ENCODE measurements at regions not wholly inside any gene's neighbourhood (a gene's known extent, or its start where the extent isn't known, plus 50 kb on each side); places are given as distances from the start of the nearest gene placed in this dataset.

GRCh38 chr3:194995922-194996321, 275.0 kb downstream of the XXYLT1 start:
- Histone ChIP-seq H3K36me3 (ENCODE audit: control insufficient read depth, insufficient read depth, low read length, severe bottlenecking) (no peaks in the 10 kb centered on the region), H3K27me3 (replicated peaks; ENCODE audit: control insufficient read depth, insufficient read depth, low read length) (peaks cover 37% of the 10 kb centered on the region), H3K4me3 (ENCODE audit: low read length) (no peak overlapping the region), H3K9me3 (ENCODE audit: control insufficient read depth, low read length) (no peaks in the 10 kb centered on the region), H3K4me1 (ENCODE audit: control insufficient read depth, insufficient read depth, low read length) (no peaks in the 10 kb centered on the region), H3K9ac (ENCODE audit: low read length) (no peak overlapping the region)
- no peak for DNase-seq (ENCODE audit: low read depth)

GRCh38 chr3:194996746-194997145, 274.2 kb downstream of the XXYLT1 start:
- Histone ChIP-seq H3K4me3 (ENCODE audit: low read length) (no peak overlapping the region), H3K36me3 (ENCODE audit: control insufficient read depth, insufficient read depth, low read length, severe bottlenecking) (no peaks in the 10 kb centered on the region)

GRCh38 chr3:194998417-194998816, 272.5 kb downstream of the XXYLT1 start:
- Histone ChIP-seq H3K36me3 (ENCODE audit: control insufficient read depth, insufficient read depth, low read length, severe bottlenecking) (no peaks in the 10 kb centered on the region), H3K9ac (ENCODE audit: low read length) (no peak overlapping the region), H3K4me1 (ENCODE audit: control insufficient read depth, insufficient read depth, low read length) (peaks cover 14% of the 10 kb centered on the region), H3K27me3 (replicated peaks; ENCODE audit: control insufficient read depth, insufficient read depth, low read length) (peaks cover 51% of the 10 kb centered on the region), H3K9me3 (ENCODE audit: control insufficient read depth, low read length) (no peaks in the 10 kb centered on the region), H3K4me3 (ENCODE audit: low read length) (no peak overlapping the region)
- no peak for DNase-seq (ENCODE audit: low read depth)

More at GRCh38 chr3:194996746-194997145, 274.2 kb downstream of the XXYLT1 start:
- Histone ChIP-seq H3K4me1 (ENCODE audit: control insufficient read depth, insufficient read depth, low read length) (no peaks in the 10 kb centered on the region), H3K9ac (ENCODE audit: low read length) (no peak overlapping the region), H3K9me3 (ENCODE audit: control insufficient read depth, low read length) (no peaks in the 10 kb centered on the region), H3K27me3 (replicated peaks; ENCODE audit: control insufficient read depth, insufficient read depth, low read length) (peaks cover 44% of the 10 kb centered on the region)
- DNase-seq (ENCODE audit: low read depth) = no peak

- no peak overlapping the region for H3K4me3 ChIP-seq (ENCODE audit: low read length)
- peaks cover 57% of the 10 kb centered on the region for H3K27me3 ChIP-seq (replicated peaks; ENCODE audit: control insufficient read depth, insufficient read depth, low read length)
- H3K9ac ChIP-seq (ENCODE audit: low read length) = no peak overlapping the region
- peaks cover 18% of the 10 kb centered on the region for H3K4me1 ChIP-seq (ENCODE audit: control insufficient read depth, insufficient read depth, low read length)
- no peaks in the 10 kb centered on the region for H3K36me3 ChIP-seq (ENCODE audit: control insufficient read depth, insufficient read depth, low read length, severe bottlenecking)
- DNase-seq (ENCODE audit: low read depth) = no peak
- no peaks in the 10 kb centered on the region for H3K9me3 ChIP-seq (ENCODE audit: control insufficient read depth, low read length)
Observed at GRCh38 chr3:194998948-194999347, 272.0 kb downstream of the XXYLT1 start.

GRCh38 chr3:194999491-194999890, 271.5 kb downstream of the XXYLT1 start:
- no peak for DNase-seq (ENCODE audit: low read depth)
- H3K4me3 ChIP-seq (ENCODE audit: low read length) = no peak overlapping the region
- no peaks in the 10 kb centered on the region for H3K9me3 ChIP-seq (ENCODE audit: control insufficient read depth, low read length)
- no peak overlapping the region for H3K9ac ChIP-seq (ENCODE audit: low read length)
- peaks cover 57% of the 10 kb centered on the region for H3K27me3 ChIP-seq (replicated peaks; ENCODE audit: control insufficient read depth, insufficient read depth, low read length)
- peaks cover 18% of the 10 kb centered on the region for H3K4me1 ChIP-seq (ENCODE audit: control insufficient read depth, insufficient read depth, low read length)
- no peaks in the 10 kb centered on the region for H3K36me3 ChIP-seq (ENCODE audit: control insufficient read depth, insufficient read depth, low read length, severe bottlenecking)

GRCh38 chr3:195001261-195001660, 269.7 kb downstream of the XXYLT1 start:
- Histone ChIP-seq H3K27me3 (replicated peaks; ENCODE audit: control insufficient read depth, insufficient read depth, low read length) (peaks cover 67% of the 10 kb centered on the region), H3K4me3 (ENCODE audit: low read length) (no peak overlapping the region), H3K9ac (ENCODE audit: low read length) (no peak overlapping the region), H3K9me3 (ENCODE audit: control insufficient read depth, low read length) (no peaks in the 10 kb centered on the region), H3K36me3 (ENCODE audit: control insufficient read depth, insufficient read depth, low read length, severe bottlenecking) (no peaks in the 10 kb centered on the region), H3K4me1 (ENCODE audit: control insufficient read depth, insufficient read depth, low read length) (peaks cover 18% of the 10 kb centered on the region)
- DNase-seq (ENCODE audit: low read depth) = no peak

GRCh38 chr3:195001961-195002861, 268.7 kb downstream of the XXYLT1 start:
- Histone ChIP-seq H3K27me3 (replicated peaks; ENCODE audit: control insufficient read depth, insufficient read depth, low read length) (peaks cover 65% of the 10 kb centered on the region), H3K36me3 (ENCODE audit: control insufficient read depth, insufficient read depth, low read length, severe bottlenecking) (no peaks in the 10 kb centered on the region), H3K9ac (ENCODE audit: low read length) (no peak overlapping the region), H3K9me3 (ENCODE audit: control insufficient read depth, low read length) (no peaks in the 10 kb centered on the region), H3K4me3 (ENCODE audit: low read length) (peak overlapping the region; percentile 12), H3K4me1 (ENCODE audit: control insufficient read depth, insufficient read depth, low read length) (peaks cover 18% of the 10 kb centered on the region)
- DNase-seq (ENCODE audit: low read depth) = peak; percentile 54

GRCh38 chr3:195003006-195003892, 267.7 kb downstream of the XXYLT1 start:
- Histone ChIP-seq H3K9me3 (ENCODE audit: control insufficient read depth, low read length) (no peaks in the 10 kb centered on the region), H3K36me3 (ENCODE audit: control insufficient read depth, insufficient read depth, low read length, severe bottlenecking) (no peaks in the 10 kb centered on the region), H3K4me3 (ENCODE audit: low read length) (peak overlapping the region; percentile 12), H3K4me1 (ENCODE audit: control insufficient read depth, insufficient read depth, low read length) (peaks cover 18% of the 10 kb centered on the region), H3K27me3 (replicated peaks; ENCODE audit: control insufficient read depth, insufficient read depth, low read length) (peaks cover 74% of the 10 kb centered on the region), H3K9ac (ENCODE audit: low read length) (no peak overlapping the region)
- DNase-seq (ENCODE audit: low read depth) = peak; percentile 71

- peaks cover 18% of the 10 kb centered on the region for H3K4me1 ChIP-seq (ENCODE audit: control insufficient read depth, insufficient read depth, low read length)
- no peak overlapping the region for H3K9ac ChIP-seq (ENCODE audit: low read length)
- no peaks in the 10 kb centered on the region for H3K36me3 ChIP-seq (ENCODE audit: control insufficient read depth, insufficient read depth, low read length, severe bottlenecking)
- no peak overlapping the region for H3K4me3 ChIP-seq (ENCODE audit: low read length)
- peaks cover under 1% of the 10 kb centered on the region for H3K9me3 ChIP-seq (ENCODE audit: control insufficient read depth, low read length)
- peaks cover 76% of the 10 kb centered on the region for H3K27me3 ChIP-seq (replicated peaks; ENCODE audit: control insufficient read depth, insufficient read depth, low read length)
- no peak for DNase-seq (ENCODE audit: low read depth)
Observed at GRCh38 chr3:195003893-195004289, 267.1 kb downstream of the XXYLT1 start.

GRCh38 chr3:195004512-195005250, 266.3 kb downstream of the XXYLT1 start:
- Histone ChIP-seq H3K4me3 (ENCODE audit: low read length) (no peak overlapping the region), H3K9ac (ENCODE audit: low read length) (no peak overlapping the region), H3K9me3 (ENCODE audit: control insufficient read depth, low read length) (peaks cover 8% of the 10 kb centered on the region), H3K4me1 (ENCODE audit: control insufficient read depth, insufficient read depth, low read length) (peaks cover 18% of the 10 kb centered on the region), H3K27me3 (replicated peaks; ENCODE audit: control insufficient read depth, insufficient read depth, low read length) (peaks cover 75% of the 10 kb centered on the region), H3K36me3 (ENCODE audit: control insufficient read depth, insufficient read depth, low read length, severe bottlenecking) (no peaks in the 10 kb centered on the region)
- DNase-seq (ENCODE audit: low read depth) = no peak

- Histone ChIP-seq H3K36me3 (ENCODE audit: control insufficient read depth, insufficient read depth, low read length, severe bottlenecking) (no peaks in the 10 kb centered on the region), H3K9me3 (ENCODE audit: control insufficient read depth, low read length) (peaks cover 13% of the 10 kb centered on the region), H3K9ac (ENCODE audit: low read length) (no peak overlapping the region), H3K27me3 (replicated peaks; ENCODE audit: control insufficient read depth, insufficient read depth, low read length) (peaks cover 71% of the 10 kb centered on the region), H3K4me1 (ENCODE audit: control insufficient read depth, insufficient read depth, low read length) (peaks cover 18% of the 10 kb centered on the region), H3K4me3 (ENCODE audit: low read length) (no peak overlapping the region)
- DNase-seq (ENCODE audit: low read depth) = no peak
Observed at GRCh38 chr3:195005251-195005620, 265.7 kb downstream of the XXYLT1 start.

Data from adipocyte (in vitro differentiated cells).